Brain microvascular endothelial cell (primary cell): ENCODE measurements at regions not wholly inside any gene's neighbourhood (a gene's known extent, or its start where the extent isn't known, plus 50 kb on each side); places are given as distances from the start of the nearest gene placed in this dataset.

Source experiments
- DNase-seq: peaks from one replicate; pipeline ENCODE4 v3.0.0-alpha.2; 2020
- H3K27ac ChIP-seq: fragments of 250-450 bp; sonication (Bioruptor Pico); 2 replicates; pipeline ENCODE4 v1.5.1; 2020; ENCODE audit warnings: mild to moderate bottlenecking, moderate library complexity
- H3K27me3 ChIP-seq: fragments of 250-450 bp; sonication (Bioruptor Pico); replicated peaks from 2 replicates; pipeline ENCODE4 v1.5.1; 2020; ENCODE audit warnings: mild to moderate bottlenecking
- H3K36me3 ChIP-seq: fragments of 250-450 bp; sonication (Bioruptor Pico); replicated peaks from 2 replicates; pipeline ENCODE4 v1.5.1; 2020; ENCODE audit warnings: mild to moderate bottlenecking
- H3K4me3 ChIP-seq: 2 replicates; pipeline ENCODE4 v1.5.1; 2011; ENCODE audit warnings: low read depth, mild to moderate bottlenecking, control low read depth, low read length, moderate library complexity
- CTCF ChIP-seq: IDR thresholded peaks from 2 replicates; pipeline ENCODE4 v1.5.1; 2011; ENCODE audit warnings: low read depth, mild to moderate bottlenecking, moderate library complexity, low read length, control low read depth, inconsistent platforms; ENCODE audit errors: missing control alignments
- in situ Hi-C: cut with HindIII; loops from 2 replicates; pipeline ENCODE4 v1.10.0; 2017; ENCODE audit warnings: low sequenced_read_pairs, low pct_ligation_motif_present

- in situ Hi-C loops = no loop called here
- Histone ChIP-seq H3K27ac (no peak overlapping the region), H3K27me3 (no peaks in the 10 kb centered on the region), H3K4me3 (no peak overlapping the region), H3K36me3 (peaks cover 16% of the 10 kb centered on the region)
- peak; percentile 69 for TF ChIP-seq CTCF
- no peak for DNase-seq
Measured at GRCh38 chr19:27774337-27774736, 1438.6 kb downstream of the UQCRFS1 start.

- H3K36me3 ChIP-seq = peaks cover 16% of the 10 kb centered on the region
- no peak for DNase-seq
- no peak overlapping the region for H3K4me3 ChIP-seq
- TF ChIP-seq CTCF = no peak
- in situ Hi-C loops = no loop called here
- H3K27me3 ChIP-seq = no peaks in the 10 kb centered on the region
- H3K27ac ChIP-seq = no peak overlapping the region
Measured at GRCh38 chr19:27773318-27774094, 1439.4 kb downstream of the UQCRFS1 start.

- TF ChIP-seq CTCF = no peak
Measured at GRCh38 chr19:27772059-27772458, 1440.9 kb downstream of the UQCRFS1 start.

GRCh38 chr19:27770095-27770494 lies 1442.9 kb downstream of the UQCRFS1 start:
- H3K27me3 ChIP-seq = no peaks in the 10 kb centered on the region
- H3K36me3 ChIP-seq = peaks cover 16% of the 10 kb centered on the region
- H3K4me3 ChIP-seq = no peak overlapping the region
- no peak for TF ChIP-seq CTCF
- DNase-seq = no peak
- H3K27ac ChIP-seq = no peak overlapping the region
- in situ Hi-C loops = no loop called here

More at GRCh38 chr19:27772059-27772458, 1440.9 kb downstream of the UQCRFS1 start:
- H3K36me3 ChIP-seq = peaks cover 16% of the 10 kb centered on the region
- DNase-seq = no peak
- no peak overlapping the region for H3K4me3 ChIP-seq
- in situ Hi-C loops = no loop called here
- no peak overlapping the region for H3K27ac ChIP-seq
- no peaks in the 10 kb centered on the region for H3K27me3 ChIP-seq

GRCh38 chr19:27767234-27767633 lies 1445.7 kb downstream of the UQCRFS1 start:
- no peak for TF ChIP-seq CTCF
- DNase-seq = no peak
- peaks cover 2% of the 10 kb centered on the region for H3K36me3 ChIP-seq
- no peak overlapping the region for H3K4me3 ChIP-seq
- in situ Hi-C loops = no loop called here
- no peak overlapping the region for H3K27ac ChIP-seq
- no peaks in the 10 kb centered on the region for H3K27me3 ChIP-seq
